ENCODE measurements at regions not wholly inside any gene's neighbourhood (a gene's known extent, or its start where the extent isn't known, plus 50 kb on each side); places are given as distances from the start of the nearest gene placed in this dataset.

DNA sequence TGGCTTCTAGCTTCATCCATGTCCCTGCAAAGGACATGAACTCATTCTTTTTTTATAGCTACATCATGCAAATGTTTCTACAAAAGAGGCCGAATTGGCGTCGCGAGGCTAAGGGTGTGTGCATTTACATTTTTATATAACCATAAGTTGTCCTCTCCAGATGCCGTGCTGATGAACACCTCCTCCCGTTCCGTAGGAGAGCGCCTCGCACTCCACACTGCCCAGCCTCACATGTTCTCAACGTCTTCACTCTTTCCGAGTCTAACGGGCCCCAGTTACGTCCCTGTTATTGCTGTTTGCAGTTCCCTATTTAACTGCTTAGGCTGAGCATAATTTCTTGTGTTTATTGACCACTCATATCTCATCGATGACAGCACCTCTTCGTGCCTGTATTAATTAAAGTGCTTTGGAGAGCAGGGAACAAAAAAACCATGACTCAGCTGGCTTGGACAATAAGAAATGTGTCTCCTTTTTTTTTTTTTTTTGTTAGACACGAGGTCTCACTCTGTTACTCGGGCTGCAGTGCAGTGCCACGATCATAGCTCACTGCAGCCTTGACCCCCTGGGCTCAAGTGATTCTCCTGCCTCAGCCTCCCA lies 113.5 kb upstream of the SDK1 start:
- no peak for TF ChIP-seq GATA2 (IDR thresholded peaks at IDR 0.05; ENCODE audit: low read depth, low read length)
- TF ChIP-seq GATA3 (IDR thresholded peaks at IDR 0.05; ENCODE audit: low read depth, low read length), result no peak
